ENCODE measurements at regions not wholly inside any gene's neighbourhood (a gene's known extent, or its start where the extent isn't known, plus 50 kb on each side); places are given as distances from the start of the nearest gene placed in this dataset.

- TF ChIP-seq TAF1 (IDR thresholded peaks at IDR 0.05; ENCODE audit: low read depth, low read length): no peak
- TF ChIP-seq POLR2A (IDR thresholded peaks at IDR 0.05; ENCODE audit: low read depth, low read length): no peak
Measured at GRCh38 chr22:49619301-49619700, 208.4 kb downstream of the BRD1 start.

Measured in GM12891 (cell line).